IPS-18c (cell line): ENCODE measurements at regions not wholly inside any gene's neighbourhood (a gene's known extent, or its start where the extent isn't known, plus 50 kb on each side); places are given as distances from the start of the nearest gene placed in this dataset.
"Not testable (repeated sequence)": the region's sequence is repeated elsewhere in the genome, so short reads cannot be mapped to it uniquely, and the experiment has no call there.

ENCODE experiments used
- H3K4me3 ChIP-seq: 2 replicates; pipeline ENCODE4 v1.7.0; 2013; ENCODE audit warnings: low read depth, mild to moderate bottlenecking, low read length, moderate library complexity; ENCODE audit not compliant: insufficient read depth
- H3K9me3 ChIP-seq: one replicate; pipeline ENCODE4 v1.6.1; 2013; ENCODE audit warnings: mild to moderate bottlenecking, low read length, moderate library complexity; ENCODE audit not compliant: control insufficient read depth, insufficient read depth

DNA sequence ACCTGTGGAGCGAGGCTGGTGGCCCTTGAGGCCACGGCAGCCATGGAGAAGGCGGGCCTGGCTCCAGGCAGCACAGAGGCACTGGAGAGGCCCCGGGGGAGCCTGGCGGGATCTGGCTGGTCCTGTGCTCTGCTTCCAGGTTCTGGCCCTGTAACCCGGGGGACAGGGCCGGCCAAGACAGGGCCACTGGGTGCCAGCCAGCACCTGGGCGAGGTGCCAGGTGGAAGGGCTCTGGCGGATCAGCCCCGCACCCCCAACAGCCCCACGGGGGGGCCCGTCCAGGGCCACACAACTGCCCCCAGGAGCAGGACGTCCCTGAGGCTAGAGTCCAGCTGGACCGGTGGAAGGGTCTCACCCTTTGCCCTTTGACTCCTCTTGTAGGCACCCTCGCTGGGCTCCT is 574.1 kb upstream of the C9orf72 start:
- H3K9me3 ChIP-seq, H3K4me3 ChIP-seq: not testable (repeated sequence)

DNA sequence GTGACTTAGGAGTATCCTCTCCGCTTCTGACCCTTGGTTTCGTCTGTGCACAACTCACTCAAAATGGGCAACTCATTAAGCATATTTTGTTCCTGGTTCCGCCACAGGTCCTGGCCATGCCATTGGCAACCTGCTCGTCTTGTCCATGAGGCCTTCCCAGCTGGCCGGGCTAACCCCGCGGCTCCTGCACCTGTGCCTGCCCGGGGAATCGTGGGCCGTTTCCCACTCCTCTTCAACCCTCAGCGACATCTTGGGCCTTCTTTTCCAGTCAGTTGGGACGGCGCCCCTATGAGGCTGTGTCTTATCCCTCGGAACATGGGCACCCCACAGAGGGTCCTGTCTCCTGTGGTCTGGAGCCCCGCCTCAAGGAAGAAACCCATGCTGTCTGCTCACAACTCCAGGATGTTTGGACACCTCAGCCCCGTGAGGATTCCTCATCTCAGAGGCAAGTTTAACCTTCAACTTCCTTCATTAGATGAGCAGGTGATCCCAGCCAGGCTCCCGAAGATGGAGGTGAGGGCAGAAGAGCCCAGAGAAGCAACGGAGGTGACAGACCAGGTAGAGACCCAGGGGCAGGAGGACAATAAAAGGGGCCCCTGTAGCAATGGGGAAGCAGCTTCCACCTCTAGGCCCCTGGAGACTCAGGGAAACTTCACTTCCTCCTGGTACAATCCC is 574.8 kb upstream of the C9orf72 start:
- not testable (repeated sequence) for H3K4me3 ChIP-seq, H3K9me3 ChIP-seq

DNA sequence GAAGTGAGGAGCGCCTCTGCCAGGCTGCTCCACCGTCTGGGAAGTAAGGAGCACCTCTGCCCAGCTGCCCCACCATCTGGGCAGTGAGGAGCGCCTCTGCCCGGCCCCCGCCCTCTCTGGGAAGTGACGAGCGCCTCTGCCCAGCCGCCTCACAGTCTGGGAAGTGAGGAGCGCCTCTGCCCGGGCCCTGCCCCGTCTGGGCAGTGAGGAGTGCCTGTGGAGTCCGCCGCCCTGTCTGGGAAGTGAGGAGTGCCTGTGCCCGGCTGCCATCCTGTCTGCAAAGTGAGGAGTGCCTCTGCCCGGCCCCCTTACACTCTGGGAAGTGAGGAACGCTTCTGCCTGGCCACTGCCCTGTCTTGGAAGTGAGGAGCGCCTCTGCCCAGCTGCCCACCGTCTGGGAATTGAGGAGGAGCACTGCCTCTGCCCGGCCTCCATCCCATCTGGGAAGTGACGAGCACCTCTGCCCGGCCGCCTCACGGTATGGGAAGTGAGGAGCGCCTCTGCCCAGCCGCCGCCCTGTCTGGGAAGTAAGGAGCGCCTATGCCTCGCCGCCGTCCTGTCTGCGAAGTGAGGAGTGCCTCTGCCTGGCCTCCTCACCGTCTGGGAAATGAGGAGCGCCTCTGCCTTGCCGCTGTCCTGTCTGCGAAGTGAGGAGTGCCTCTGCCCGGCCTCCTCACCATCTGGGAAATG is 576.2 kb upstream of the C9orf72 start:
- H3K9me3 ChIP-seq, H3K4me3 ChIP-seq: not testable (repeated sequence)

DNA sequence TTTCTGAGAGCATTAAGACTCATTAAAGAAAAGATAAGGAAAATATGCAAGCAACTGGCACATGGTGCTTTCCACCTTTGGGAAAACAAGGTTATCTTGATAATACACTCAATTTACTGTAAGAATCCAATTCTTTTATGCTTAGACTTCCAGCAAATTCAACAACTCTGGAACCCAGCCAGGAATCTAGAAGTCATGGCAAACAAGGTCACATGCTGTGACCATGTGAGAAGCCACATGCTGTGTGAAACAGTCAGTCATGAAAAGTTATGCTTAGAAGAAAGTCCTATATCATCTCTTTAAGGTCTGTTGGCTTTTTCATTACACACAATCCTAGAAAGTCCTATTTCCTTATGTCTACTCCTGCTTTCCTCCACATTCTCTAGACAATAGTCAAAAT is 581.8 kb upstream of the C9orf72 start:
- no peak overlapping the region for H3K4me3 ChIP-seq
- no peaks in the 10 kb centered on the region for H3K9me3 ChIP-seq

DNA sequence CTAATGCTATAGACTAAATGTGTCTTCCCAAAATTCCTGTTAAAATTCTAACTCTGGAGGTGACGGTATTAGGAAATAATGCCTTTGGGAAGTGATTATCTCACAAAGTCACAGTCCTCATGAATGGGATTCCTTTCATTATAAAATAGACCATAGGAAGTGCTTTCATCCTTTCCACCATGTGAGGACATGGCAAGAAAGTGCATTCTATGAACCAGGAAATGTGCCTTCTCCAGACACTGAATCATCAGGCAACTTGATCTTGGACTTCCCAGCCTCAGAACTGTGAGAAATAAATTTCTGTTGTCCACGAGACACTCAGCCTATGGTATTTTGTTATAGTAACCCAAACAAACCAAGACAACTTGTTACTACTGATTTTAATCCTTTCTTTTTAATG is 582.4 kb upstream of the C9orf72 start:
- H3K9me3 ChIP-seq, result no peaks in the 10 kb centered on the region
- no peak overlapping the region for H3K4me3 ChIP-seq

DNA sequence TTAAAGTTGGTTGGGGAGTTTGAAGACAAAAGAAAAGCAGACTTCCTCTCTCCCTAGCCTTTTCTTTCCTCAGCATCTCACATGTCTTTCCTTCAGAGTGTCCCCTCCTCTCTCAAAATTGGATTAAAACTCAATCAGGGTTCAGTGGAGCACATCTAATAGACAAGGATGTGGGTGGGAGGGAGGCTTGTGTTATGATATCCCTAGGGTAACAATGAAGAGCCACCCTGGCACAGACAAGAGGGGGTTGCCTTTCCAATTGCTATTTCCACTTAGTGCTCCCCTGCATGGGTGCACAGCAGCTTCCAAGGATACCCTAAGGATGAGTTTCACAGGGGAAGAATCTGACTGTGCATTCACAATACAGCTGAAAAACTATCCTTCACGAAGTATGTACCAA is 585.2 kb upstream of the C9orf72 start:
- Histone ChIP-seq H3K9me3 (no peaks in the 10 kb centered on the region), H3K4me3 (no peak overlapping the region)

DNA sequence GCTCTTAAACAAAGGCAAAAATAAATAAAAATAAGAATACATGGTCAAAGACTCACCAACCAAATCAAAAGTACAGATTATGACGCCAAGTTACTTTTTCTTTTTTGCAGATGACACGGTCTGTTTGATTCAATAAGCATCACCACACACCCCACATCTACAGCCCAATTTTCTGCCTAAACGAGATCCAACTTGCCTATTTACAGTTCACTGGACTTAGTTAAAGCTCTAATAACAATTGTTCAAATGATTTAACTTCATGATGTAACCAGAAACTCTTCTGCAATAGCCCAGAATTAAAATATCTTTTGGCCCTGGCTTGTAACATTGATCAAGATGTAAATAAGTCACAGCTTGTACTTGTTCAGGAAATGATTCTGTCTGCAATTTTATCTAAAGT is 590.3 kb upstream of the C9orf72 start:
- no peaks in the 10 kb centered on the region for H3K9me3 ChIP-seq
- no peak overlapping the region for H3K4me3 ChIP-seq

DNA sequence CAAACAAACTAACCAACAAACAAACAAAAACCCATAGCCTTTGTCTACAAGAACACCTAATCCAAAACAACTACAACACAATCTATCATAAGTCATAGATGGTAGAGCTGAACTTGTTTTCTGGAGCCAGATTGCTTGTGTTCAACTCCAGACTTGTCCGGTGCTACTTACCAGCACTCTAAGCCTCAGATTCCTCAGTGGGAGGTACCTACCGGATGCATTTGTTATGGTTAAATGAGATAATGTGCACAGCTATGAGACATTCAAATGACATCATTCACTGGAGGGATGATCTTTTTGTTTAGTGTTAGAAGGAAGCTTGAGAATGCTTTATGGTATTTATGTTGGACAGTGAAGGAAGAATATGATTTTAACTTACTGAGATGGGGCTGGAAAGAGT is 592.9 kb upstream of the C9orf72 start:
- no peaks in the 10 kb centered on the region for H3K9me3 ChIP-seq
- no peak overlapping the region for H3K4me3 ChIP-seq

DNA sequence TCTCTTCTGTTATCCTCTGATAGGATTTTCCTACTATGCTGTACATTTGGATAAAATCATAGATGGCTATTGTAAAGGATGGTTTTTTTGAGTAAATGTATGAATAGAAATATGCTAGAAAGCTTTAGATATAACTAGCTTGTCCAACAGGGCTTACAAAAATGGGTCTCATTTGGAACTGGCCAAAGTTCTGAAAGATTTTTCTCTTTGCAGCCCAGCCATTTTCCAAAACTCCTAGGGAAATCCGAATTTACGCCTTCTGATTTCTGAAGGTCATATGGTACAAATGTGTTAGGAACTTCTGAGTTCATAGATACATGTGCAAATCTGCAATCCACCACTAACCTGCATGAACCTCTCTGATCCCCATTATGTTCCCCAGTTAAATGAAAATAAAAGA is 603.9 kb upstream of the C9orf72 start:
- H3K9me3 ChIP-seq, result no peaks in the 10 kb centered on the region
- no peak overlapping the region for H3K4me3 ChIP-seq

DNA sequence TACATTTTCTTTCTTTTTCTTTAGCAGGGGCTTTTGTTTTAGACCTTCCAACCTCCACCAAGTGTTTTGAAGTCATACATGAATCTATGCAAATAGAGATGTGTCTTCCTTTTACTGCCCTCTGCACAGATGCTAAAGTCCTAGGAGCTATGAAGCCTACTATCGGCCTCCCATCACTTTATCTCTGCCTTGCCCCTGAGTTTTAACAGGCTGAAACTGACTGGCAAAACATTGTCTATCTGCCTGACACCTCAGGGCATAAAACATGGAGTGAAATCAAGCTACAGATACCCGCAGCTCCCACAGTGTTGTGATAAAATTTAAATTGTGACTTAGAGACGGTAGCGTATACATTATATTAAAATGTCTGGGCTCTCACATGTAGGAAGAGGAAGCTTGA is 604.6 kb upstream of the C9orf72 start:
- Histone ChIP-seq H3K4me3 (no peak overlapping the region), H3K9me3 (no peaks in the 10 kb centered on the region)

DNA sequence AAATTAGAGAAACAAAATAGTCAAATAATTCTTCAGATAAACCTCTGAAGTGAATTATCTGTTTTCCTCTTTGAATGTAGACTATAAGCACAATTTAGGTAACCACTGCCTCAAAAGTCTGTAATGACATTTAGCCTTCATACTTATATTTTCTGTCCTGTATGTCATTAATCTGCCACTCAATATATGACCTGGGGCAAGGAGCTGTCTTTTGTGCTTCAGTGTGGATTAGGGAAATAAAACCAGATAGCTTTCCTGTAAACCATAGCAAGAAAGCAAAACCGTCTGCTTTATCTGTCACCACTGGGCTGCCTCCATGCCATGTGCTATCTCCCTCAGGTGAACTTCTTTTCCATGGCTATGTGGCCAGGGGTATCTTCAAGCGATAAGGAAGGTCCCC is 606.6 kb upstream of the C9orf72 start:
- Histone ChIP-seq H3K4me3 (no peak overlapping the region), H3K9me3 (no peaks in the 10 kb centered on the region)

DNA sequence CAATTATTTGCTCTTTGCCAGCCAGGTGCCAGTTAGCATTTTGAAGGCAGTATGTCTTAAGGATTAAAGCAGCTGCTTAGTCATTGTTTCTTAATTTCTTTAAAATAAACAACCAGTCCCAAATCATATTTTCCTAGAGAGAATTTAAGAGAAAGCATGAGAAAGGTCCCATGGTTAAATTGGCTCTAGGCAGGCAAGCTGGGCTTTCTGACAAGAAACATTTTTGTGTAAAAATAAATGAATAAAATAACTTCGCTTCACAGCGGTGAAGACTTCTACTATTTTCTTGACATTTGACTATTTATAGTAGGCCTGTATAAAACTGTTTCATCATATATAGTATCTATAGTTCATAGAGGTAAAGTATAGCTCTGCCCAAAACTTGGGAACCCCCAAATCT is 617.7 kb upstream of the C9orf72 start:
- H3K4me3 ChIP-seq, result no peak overlapping the region
- no peaks in the 10 kb centered on the region for H3K9me3 ChIP-seq

DNA sequence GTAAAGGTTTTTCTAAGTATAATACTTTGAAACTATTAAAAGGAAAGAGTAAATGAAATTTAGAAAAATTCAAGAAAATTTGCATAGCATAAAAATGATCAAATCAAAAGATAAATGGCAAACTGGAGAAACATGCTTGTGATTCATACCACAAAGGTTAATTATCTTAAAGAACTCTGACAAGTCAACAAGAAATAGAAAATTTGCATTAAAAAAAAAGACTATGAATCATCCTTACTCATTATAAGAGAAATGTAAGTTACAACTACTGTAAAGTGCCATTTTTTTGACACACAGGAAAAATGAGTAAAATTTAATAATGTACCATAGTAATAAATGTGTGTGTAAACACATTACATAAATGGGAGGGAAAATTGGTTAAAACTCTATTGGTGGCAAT is 624.4 kb upstream of the C9orf72 start:
- Histone ChIP-seq H3K4me3 (no peak overlapping the region), H3K9me3 (no peaks in the 10 kb centered on the region)

DNA sequence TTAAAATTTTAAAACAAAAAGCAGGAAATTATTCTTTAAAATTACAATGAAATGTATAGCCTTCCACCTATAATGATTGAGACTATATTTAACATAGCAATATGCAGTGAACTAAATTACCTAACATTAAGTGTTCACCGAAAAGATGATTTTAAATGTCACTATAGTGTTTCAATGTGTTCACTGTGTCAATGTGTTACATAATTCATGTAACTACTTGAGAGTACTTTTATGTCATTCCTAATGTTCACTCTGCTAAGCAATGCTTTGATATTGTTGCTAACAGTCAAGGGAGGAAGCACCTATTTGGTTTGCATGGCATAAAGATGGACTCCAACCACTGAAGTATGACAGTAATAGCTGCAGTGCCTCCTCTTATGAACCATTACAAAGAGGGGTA is 629.8 kb upstream of the C9orf72 start:
- H3K9me3 ChIP-seq, result no peaks in the 10 kb centered on the region
- H3K4me3 ChIP-seq, result no peak overlapping the region

DNA sequence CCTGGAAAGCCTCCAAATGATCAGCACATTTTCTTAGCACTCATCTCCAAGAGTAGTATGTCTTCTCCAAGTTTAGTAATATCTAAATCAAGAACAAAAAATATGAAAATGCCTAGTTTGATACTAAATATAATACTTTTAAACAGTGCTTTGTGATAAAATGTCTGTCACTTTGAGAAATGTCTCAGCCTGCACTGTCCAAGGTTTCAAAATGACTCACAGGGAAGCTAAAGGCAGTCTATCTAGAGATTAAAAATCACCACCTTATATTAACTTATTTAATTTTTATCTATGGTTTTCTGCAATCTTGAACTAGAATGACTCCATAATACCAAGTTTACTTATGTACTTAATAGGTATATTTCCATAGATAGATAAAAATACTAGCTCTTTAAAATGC is 633.0 kb upstream of the C9orf72 start:
- no peak overlapping the region for H3K4me3 ChIP-seq
- H3K9me3 ChIP-seq, result no peaks in the 10 kb centered on the region

DNA sequence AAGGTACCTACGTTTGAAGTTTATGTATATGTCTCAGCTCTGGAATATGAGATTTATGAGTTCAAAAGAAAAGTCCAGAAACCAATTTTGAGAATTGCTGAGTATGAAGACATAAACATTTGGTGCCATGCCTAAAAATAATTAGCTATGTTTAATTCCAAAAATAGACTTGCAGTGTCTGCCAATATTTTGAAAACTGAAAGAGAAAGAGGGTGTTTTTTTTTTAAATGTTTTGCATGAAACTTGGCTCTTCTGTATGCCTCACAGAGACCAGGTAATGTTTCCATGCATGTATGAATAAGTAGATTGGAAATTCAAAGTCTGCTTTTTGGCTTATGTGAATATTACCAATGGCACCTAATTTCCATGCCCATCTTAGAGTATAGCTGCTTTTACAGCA is 634.4 kb upstream of the C9orf72 start:
- Histone ChIP-seq H3K4me3 (no peak overlapping the region), H3K9me3 (no peaks in the 10 kb centered on the region)

DNA sequence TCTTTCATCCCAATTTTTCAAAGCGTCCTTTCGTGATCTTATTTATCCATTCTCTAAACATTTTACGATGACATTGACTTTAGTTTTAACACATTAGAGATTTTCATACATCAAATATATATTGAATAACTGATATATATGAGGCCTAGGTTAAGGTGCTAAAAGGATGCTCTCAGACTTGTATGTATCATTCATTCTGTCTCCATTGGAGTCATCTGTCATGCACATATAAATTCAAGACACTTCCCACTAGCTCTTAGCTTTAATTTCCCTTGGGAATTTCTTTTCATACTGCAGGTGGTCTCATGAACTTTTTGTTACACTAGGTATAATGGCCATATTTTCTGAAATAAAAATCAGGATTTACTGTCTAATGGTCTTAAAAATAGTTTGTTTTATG is 635.8 kb upstream of the C9orf72 start:
- H3K9me3 ChIP-seq, result no peaks in the 10 kb centered on the region
- H3K4me3 ChIP-seq, result no peak overlapping the region

DNA sequence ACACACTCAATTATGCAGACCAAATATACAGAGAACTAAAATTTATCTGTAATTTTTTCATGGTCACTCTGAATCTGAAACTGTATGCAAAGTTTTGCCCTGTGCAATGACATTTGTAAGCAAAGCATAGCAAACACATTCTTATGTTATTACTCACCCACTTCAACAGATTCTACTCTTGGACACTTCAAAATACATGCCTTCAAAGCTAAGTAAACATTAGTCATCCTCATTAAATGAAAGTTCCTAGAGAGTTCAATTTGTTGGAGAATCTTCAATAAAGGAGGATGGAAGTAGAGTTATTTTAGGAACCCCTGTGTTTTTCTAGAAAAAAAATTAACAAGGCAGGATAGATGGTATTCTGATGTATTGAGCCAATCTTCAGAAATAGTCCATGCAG is 639.7 kb upstream of the C9orf72 start:
- no peaks in the 10 kb centered on the region for H3K9me3 ChIP-seq
- no peak overlapping the region for H3K4me3 ChIP-seq
